ENCODE measurements at regions not wholly inside any gene's neighbourhood (a gene's known extent, or its start where the extent isn't known, plus 50 kb on each side); places are given as distances from the start of the nearest gene placed in this dataset.

DNA sequence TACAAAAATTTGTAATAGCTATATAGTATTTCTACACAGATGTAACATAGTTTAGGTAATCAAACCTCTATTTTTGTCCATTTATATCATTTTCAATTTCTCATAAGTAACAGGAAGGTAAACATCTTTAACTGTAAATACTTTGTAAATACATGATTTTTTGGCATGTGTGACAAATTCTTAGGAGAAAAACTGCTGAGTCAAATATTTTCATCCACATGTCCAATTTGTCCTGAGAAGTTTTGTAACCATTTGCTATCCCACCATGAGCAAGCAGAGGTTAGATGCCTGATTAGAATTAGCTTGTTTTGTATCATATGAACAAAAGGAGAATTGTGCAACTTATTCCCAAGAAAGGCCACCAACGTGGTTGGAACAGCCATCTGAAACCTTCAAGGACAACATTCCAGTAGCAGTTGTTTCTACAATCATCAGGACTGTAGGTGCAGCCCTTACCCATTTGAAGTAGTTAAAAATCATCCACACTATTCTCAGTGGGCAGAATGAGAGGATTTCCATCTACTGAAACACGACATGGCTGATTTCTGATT, 139.6 kb upstream of the MPPED2 start:
- Mint-ChIP-seq H3K27me3 (ENCODE audit: insufficient read depth) (no peaks in the 10 kb centered on the region; the same call in 1 of the 2 replicates), H3K9me3 (peaks cover 52% of the 10 kb centered on the region), H3K27ac (no peak overlapping the region), H3K4me1 (ENCODE audit: low read depth) (no peaks in the 10 kb centered on the region), H3K4me3 (no peak overlapping the region), H3K36me3 (ENCODE audit: low read depth) (no peaks in the 10 kb centered on the region)
- TF ChIP-seq CTCF (IDR thresholded peaks at IDR 0.05) = no peak
- DNase-seq = no peak

DNA sequence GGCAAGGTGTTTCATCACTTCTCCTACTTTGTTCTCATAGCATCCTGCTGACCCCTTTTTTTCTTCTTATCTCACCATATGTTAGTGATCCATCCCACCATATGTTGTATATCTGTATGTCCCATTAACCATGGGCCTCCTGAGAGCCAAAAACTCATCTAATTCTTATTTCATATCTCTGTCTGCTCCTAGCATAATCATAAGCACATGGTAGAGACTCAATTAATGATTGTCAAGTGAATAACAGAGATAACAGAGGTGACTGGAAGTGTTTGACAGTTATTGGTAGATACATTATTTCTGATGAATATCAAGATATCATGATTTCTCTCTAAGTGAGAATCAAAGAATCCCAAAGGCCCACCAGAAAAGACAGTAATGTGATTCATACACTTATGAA, 138.1 kb upstream of the MPPED2 start:
- Mint-ChIP-seq H3K9me3 (peaks cover 44% of the 10 kb centered on the region), H3K27ac (no peak overlapping the region), H3K4me1 (ENCODE audit: low read depth) (no peaks in the 10 kb centered on the region), H3K27me3 (ENCODE audit: insufficient read depth) (no peaks in the 10 kb centered on the region; the same call in 1 of the 2 replicates), H3K36me3 (ENCODE audit: low read depth) (no peaks in the 10 kb centered on the region), H3K4me3 (no peak overlapping the region)
- no peak for TF ChIP-seq CTCF (IDR thresholded peaks at IDR 0.05)
- DNase-seq = no peak

DNA sequence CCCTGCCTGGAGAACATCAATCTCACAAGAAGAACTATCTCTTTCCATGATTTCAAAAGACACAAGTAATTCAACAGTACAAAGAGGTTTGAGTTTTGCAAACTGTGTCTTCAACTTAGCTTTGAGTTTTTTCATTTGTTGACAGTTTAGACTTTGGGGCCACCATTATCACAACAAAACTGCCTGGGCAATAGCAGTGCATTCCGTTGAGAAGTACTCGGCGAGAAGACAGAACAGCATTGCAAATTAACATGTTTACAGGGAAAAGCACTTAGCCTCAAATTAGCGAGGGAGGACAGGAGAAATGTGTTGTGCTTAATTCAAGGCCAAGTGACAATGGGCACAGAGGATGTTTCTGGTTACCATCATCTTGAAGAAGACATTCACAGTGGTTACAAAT, 133.2 kb upstream of the MPPED2 start:
- no peak for DNase-seq
- H3K9me3 Mint-ChIP-seq = peaks cover 64% of the 10 kb centered on the region
- no peak for TF ChIP-seq CTCF (IDR thresholded peaks at IDR 0.05)

GRCh38 chr11:30717641-30718040, 131.5 kb upstream of the MPPED2 start:
- no peak for DNase-seq
- Mint-ChIP-seq H3K27ac (no peak overlapping the region), H3K4me1 (ENCODE audit: low read depth) (no peaks in the 10 kb centered on the region), H3K9me3 (peaks cover 49% of the 10 kb centered on the region), H3K27me3 (ENCODE audit: insufficient read depth) (no peaks in the 10 kb centered on the region), H3K36me3 (ENCODE audit: low read depth) (no peaks in the 10 kb centered on the region), H3K4me3 (no peak overlapping the region)
- TF ChIP-seq CTCF (IDR thresholded peaks at IDR 0.05) = no peak

More for the DNA sequence above, 133.2 kb upstream of the MPPED2 start:
- H3K36me3 Mint-ChIP-seq (ENCODE audit: low read depth) = no peaks in the 10 kb centered on the region
- H3K4me3 Mint-ChIP-seq = no peak overlapping the region
- no peaks in the 10 kb centered on the region for H3K4me1 Mint-ChIP-seq (ENCODE audit: low read depth)
- H3K27me3 Mint-ChIP-seq (ENCODE audit: insufficient read depth) = no peaks in the 10 kb centered on the region; the same call in 1 of the 2 replicates
- H3K27ac Mint-ChIP-seq = no peak overlapping the region

DNA sequence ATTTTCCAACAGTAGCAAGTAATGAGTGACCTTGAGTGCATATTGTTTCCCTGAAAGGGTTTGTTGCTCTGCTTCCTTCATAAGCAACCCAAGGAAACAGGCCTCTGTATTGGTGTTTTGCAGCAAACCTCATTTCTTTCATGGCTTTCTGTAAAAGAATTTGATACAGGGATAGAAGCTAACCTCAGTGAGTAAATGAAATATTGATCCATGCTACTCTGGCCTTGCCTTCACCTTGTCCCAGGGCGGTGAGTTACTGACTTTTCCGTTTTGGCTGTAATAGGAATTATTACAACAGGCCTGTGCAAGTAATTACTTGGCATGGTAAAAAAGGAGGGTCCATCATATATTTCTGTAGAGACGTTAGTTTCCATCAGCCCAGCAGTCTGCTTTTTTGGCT, 130.9 kb upstream of the MPPED2 start:
- peaks cover 44% of the 10 kb centered on the region for H3K9me3 Mint-ChIP-seq
- H3K4me3 Mint-ChIP-seq = no peak overlapping the region
- TF ChIP-seq CTCF (IDR thresholded peaks at IDR 0.05) = no peak
- no peak for DNase-seq
- no peak overlapping the region for H3K27ac Mint-ChIP-seq
- no peaks in the 10 kb centered on the region for H3K4me1 Mint-ChIP-seq (ENCODE audit: low read depth)
- H3K36me3 Mint-ChIP-seq (ENCODE audit: low read depth) = no peaks in the 10 kb centered on the region
- H3K27me3 Mint-ChIP-seq (ENCODE audit: insufficient read depth) = no peaks in the 10 kb centered on the region

DNA sequence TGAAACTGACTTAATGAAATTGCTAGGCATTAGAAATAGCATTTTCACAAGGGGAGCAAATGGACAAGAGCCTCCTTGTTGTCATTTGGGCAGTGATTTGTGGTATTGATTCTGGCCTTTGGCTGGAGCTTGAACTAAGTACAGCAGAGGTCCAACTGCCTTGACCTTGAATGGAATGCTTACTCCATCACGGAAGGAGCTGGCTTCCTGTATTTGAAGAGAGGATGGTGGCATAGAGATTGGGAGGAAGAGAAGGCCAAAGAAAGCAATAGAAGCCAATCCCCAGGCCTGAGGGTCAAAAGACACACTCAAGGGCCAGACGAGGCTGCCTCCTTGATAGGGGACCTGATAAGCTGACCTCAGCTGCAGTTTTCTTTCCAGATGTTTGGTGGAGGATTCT, 126.6 kb upstream of the MPPED2 start:
- no peak for TF ChIP-seq CTCF (IDR thresholded peaks at IDR 0.05)
- H3K36me3 Mint-ChIP-seq (ENCODE audit: low read depth) = no peaks in the 10 kb centered on the region
- H3K9me3 Mint-ChIP-seq = peaks cover 33% of the 10 kb centered on the region
- no peak overlapping the region for H3K4me3 Mint-ChIP-seq
- H3K4me1 Mint-ChIP-seq (ENCODE audit: low read depth) = no peaks in the 10 kb centered on the region
- no peak for DNase-seq
- H3K27me3 Mint-ChIP-seq (ENCODE audit: insufficient read depth) = no peaks in the 10 kb centered on the region
- no peak overlapping the region for H3K27ac Mint-ChIP-seq
